ENCODE measurements at regions not wholly inside any gene's neighbourhood (a gene's known extent, or its start where the extent isn't known, plus 50 kb on each side); places are given as distances from the start of the nearest gene placed in this dataset.

GRCh38 chrX:34332334-34332733 is 200.2 kb upstream of the FAM47A start:
- TF ChIP-seq EZH2 (IDR thresholded peaks at IDR 0.05; ENCODE audit: insufficient read depth, low read length) = no peak
- TF ChIP-seq CTCF (IDR thresholded peaks at IDR 0.05; ENCODE audit: insufficient read depth, low read depth, low read length) = no peak
